ENCODE measurements at regions not wholly inside any gene's neighbourhood (a gene's known extent, or its start where the extent isn't known, plus 50 kb on each side); places are given as distances from the start of the nearest gene placed in this dataset.

DNA sequence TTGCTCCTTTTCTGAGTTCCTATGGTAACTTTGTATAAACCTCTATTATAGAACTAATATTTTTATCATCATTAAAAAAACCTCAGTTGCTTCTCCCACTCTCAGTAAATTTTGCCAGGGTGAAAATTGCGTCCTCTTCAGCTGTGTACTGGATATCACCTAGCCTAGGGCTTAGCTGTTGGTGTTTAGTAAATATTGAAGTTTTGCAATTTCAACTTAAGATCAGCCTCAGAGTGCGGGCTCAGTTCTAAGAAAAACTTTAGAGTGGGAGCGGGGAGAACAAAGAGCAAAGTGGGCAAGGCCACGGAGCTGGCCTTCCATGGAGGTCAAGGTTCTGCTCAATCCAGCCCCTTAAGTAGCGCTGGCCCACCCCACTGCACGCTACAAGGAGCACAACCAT lies 488.3 kb upstream of the SPRED2 start:
- TF ChIP-seq CTCF (IDR thresholded peaks at IDR 0.05) = no peak
- TF ChIP-seq EZH2 (IDR thresholded peaks at IDR 0.05; ENCODE audit: borderline replicate concordance, insufficient read depth, low read depth, low read length, poor library complexity, severe bottlenecking) = no peak

All from B cell (primary cell).